Gastroesophageal sphincter (tissue), 3 donors: ENCODE measurements at regions not wholly inside any gene's neighbourhood (a gene's known extent, or its start where the extent isn't known, plus 50 kb on each side); places are given as distances from the start of the nearest gene placed in this dataset.

Experiments
- CTCF ChIP-seq, 4 experiments: fragments of 200-600 bp in 2 of 4; fragments of 450-650 bp in 2 of 4; sonication (generic) in 1 of 4; IDR thresholded peaks; one replicate each; pipeline ENCODE4 v1.5.1; 2017 to 2019; ENCODE audit warnings: antibody characterized with exemption in 4 of 4, mild to moderate bottlenecking in 2 of 4, moderate library complexity in 2 of 4
- POLR2A ChIP-seq, 2 donors: fragments of 450-650 bp; IDR thresholded peaks; one replicate each; pipeline ENCODE4 v1.6.1; 2017; ENCODE audit warnings: antibody characterized with exemption in 2 of 2, mild to moderate bottlenecking in 2 of 2, moderate library complexity in 1 of 2
- POLR2AphosphoS5 ChIP-seq: sonication (generic); formaldehyde crosslinking; IDR thresholded peaks from one replicate; pipeline ENCODE4 v1.6.1; 2017; ENCODE audit warnings: antibody characterized with exemption

DNA sequence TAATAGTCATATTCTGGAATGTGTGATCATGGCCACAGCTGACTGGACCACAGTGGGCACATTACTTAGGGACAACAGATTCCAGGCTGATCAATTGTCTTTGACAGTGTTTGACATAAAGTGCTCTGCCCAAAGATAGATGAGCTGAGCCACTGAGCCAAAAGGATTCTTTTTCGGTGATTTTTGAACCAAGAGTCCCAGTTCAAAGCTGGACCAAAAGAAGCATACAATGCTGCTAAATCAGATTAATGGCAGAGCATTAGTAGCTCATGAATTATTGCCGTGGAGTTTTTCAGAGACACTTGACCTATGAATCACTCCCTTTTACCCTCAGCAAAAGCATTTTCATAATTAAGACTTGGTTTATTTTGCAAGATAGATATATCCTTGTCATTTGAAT lies 160.6 kb downstream of the IZUMO3 start:
- TF ChIP-seq POLR2AphosphoS5 (no peak), CTCF (IDR thresholded peaks at IDR 0.05) (no peak), POLR2A (IDR thresholded peaks at IDR 0.05) (no peak)
